ENCODE measurements at regions not wholly inside any gene's neighbourhood (a gene's known extent, or its start where the extent isn't known, plus 50 kb on each side); places are given as distances from the start of the nearest gene placed in this dataset.
"Not testable (repeated sequence)": the region's sequence is repeated elsewhere in the genome, so short reads cannot be mapped to it uniquely, and the experiment has no call there.

DNA sequence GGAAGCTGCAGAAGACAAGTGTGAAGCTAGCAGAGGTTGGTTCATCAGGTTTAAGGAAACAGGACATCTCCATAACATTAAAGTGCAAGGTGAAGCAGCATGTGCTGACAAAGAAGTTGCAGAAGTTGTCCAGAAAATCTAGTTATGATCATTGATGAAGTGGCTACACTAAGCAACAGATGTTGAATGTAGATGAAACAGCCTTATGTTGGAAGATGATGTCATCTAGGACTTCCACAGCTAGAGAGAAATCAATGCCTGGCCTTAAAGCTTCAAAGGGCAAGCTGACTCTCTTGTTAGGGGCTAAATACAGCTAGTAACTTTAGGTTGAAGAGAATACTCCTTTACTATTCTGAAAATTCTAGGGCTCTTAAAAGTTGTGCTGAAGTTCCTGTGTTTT is 340.2 kb upstream of the SOX9 start:
- no peaks in the 10 kb centered on the region for H3K36me3 ChIP-seq (ENCODE audit: insufficient read depth, low read length, poor library complexity, severe bottlenecking)
- POLR2A ChIA-PET (ENCODE audit: low non-redundant PET) = no interaction called here

DNA sequence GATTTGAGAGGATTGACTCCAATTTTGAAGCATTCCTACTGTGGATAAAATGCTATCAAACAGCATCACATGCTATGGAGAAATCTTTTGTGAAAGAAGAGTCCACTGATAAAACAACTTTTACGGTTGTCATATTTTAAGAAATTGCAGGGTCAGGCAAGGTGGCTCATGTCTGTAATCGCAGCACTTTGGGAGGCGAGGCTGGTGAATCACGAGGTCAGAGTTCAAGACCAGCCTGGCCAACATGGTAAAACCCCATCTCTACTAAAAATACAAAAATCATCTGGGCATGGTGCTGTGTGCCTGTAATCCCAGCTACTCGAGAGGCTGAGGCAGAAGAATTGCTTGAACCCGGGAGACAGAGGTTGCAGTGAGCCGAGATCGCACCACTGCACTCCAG is 338.8 kb upstream of the SOX9 start:
- POLR2A ChIA-PET (ENCODE audit: low non-redundant PET); H3K27ac ChIP-seq (ENCODE audit: low read depth, low read length, poor library complexity, severe bottlenecking): not testable (repeated sequence)

More for the DNA sequence above, 340.2 kb upstream of the SOX9 start:
- no TSS peak for BruUV-seq (replicated peaks)
- Histone ChIP-seq H3K4me3 (ENCODE audit: low read depth, low read length, poor library complexity, severe bottlenecking) (no peak overlapping the region), H3K27me3 (replicated peaks; ENCODE audit: insufficient read depth, low read depth, low read length, poor library complexity) (no peaks in the 10 kb centered on the region), H3K9me3 (ENCODE audit: low read depth, low read length, poor library complexity, severe bottlenecking) (no peaks in the 10 kb centered on the region), H3K4me1 (ENCODE audit: insufficient read depth, low read length, poor library complexity, severe bottlenecking) (no peaks in the 10 kb centered on the region), H3K27ac (ENCODE audit: low read depth, low read length, poor library complexity, severe bottlenecking) (no peak overlapping the region)
- CTCF ChIA-PET = no interaction called here
- TF ChIP-seq, protein P1, sequence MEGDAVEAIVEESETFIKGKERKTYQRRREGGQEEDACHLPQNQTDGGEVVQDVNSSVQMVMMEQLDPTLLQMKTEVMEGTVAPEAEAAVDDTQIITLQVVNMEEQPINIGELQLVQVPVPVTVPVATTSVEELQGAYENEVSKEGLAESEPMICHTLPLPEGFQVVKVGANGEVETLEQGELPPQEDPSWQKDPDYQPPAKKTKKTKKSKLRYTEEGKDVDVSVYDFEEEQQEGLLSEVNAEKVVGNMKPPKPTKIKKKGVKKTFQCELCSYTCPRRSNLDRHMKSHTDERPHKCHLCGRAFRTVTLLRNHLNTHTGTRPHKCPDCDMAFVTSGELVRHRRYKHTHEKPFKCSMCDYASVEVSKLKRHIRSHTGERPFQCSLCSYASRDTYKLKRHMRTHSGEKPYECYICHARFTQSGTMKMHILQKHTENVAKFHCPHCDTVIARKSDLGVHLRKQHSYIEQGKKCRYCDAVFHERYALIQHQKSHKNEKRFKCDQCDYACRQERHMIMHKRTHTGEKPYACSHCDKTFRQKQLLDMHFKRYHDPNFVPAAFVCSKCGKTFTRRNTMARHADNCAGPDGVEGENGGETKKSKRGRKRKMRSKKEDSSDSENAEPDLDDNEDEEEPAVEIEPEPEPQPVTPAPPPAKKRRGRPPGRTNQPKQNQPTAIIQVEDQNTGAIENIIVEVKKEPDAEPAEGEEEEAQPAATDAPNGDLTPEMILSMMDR (conservative IDR thresholded peaks at IDR 0.05; ENCODE audit: low read depth, low read length) = no peak
- no peak for TF ChIP-seq EZH2 (IDR thresholded peaks at IDR 0.05; ENCODE audit: borderline replicate concordance, low read depth, low read length, poor library complexity, severe bottlenecking)
- intact Hi-C loops (cut with micrococcal nuclease; ENCODE audit: unreplicated experiment) = no loop called here
- DNase-seq (ENCODE audit: low spot score) = no peak

DNA sequence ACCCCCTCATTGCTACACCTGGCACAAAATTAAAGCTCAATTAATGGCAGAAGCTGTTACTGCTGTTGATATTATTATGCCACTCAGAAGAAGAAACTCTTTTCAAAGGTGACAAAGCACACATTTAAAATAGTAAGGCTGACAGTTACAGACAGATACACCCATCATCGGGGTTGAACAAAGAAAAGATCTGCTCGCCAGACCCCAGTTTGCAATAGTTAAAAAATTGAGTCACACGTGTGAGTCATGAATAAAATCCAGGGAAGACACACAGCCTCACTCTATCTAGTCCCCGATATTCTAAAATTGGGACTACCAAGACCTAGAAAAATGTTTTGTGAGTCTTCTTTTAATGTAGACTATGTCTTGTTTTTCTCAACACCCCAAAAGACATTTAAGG is 330.0 kb upstream of the SOX9 start:
- Histone ChIP-seq H3K9me3 (ENCODE audit: low read depth, low read length, poor library complexity, severe bottlenecking) (no peaks in the 10 kb centered on the region), H3K27ac (ENCODE audit: low read depth, low read length, poor library complexity, severe bottlenecking) (no peak overlapping the region), H3K36me3 (ENCODE audit: insufficient read depth, low read length, poor library complexity, severe bottlenecking) (no peaks in the 10 kb centered on the region), H3K27me3 (replicated peaks; ENCODE audit: insufficient read depth, low read depth, low read length, poor library complexity) (no peaks in the 10 kb centered on the region), H3K4me1 (ENCODE audit: insufficient read depth, low read length, poor library complexity, severe bottlenecking) (peaks cover 11% of the 10 kb centered on the region), H3K4me3 (ENCODE audit: low read depth, low read length, poor library complexity, severe bottlenecking) (no peak overlapping the region)
- ChIA-PET POLR2A (ENCODE audit: low non-redundant PET) (no interaction called here), CTCF (no interaction called here)
- BruUV-seq (replicated peaks) = no TSS peak
- intact Hi-C loops (cut with micrococcal nuclease; ENCODE audit: unreplicated experiment) = no loop called here
- TF ChIP-seq, protein P1 (conservative IDR thresholded peaks at IDR 0.05; ENCODE audit: low read depth, low read length) = no peak
- no peak for TF ChIP-seq EZH2 (IDR thresholded peaks at IDR 0.05; ENCODE audit: borderline replicate concordance, low read depth, low read length, poor library complexity, severe bottlenecking)
- no peak for DNase-seq (ENCODE audit: low spot score)

More for the DNA sequence above, 338.8 kb upstream of the SOX9 start:
- CTCF ChIA-PET; BruUV-seq (replicated peaks); H3K4me1 ChIP-seq (ENCODE audit: insufficient read depth, low read length, poor library complexity, severe bottlenecking); H3K4me3 ChIP-seq (ENCODE audit: low read depth, low read length, poor library complexity, severe bottlenecking); H3K9me3 ChIP-seq (ENCODE audit: low read depth, low read length, poor library complexity, severe bottlenecking); intact Hi-C loops (cut with micrococcal nuclease; ENCODE audit: unreplicated experiment); DNase-seq (ENCODE audit: low spot score); H3K27me3 ChIP-seq (replicated peaks; ENCODE audit: insufficient read depth, low read depth, low read length, poor library complexity); H3K36me3 ChIP-seq (ENCODE audit: insufficient read depth, low read length, poor library complexity, severe bottlenecking): not testable (repeated sequence)

DNA sequence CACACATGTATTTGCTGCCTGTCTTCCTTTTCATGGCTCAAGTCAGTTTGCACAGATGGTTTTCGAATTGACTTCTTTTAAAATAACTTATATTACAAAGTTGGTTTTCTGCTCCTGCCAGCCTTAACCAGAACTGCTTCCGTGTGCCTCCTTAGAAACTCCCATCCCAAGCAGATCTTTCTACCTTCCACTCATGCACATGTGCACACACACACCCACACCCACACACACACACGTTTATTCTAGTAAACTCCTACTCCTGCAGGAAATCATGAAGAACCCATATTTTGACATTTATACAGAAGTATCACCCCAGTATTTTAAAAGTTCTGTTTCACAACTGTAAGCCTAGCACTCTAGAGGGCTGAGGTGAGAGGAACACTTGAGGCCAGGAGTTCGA is 329.5 kb upstream of the SOX9 start:
- intact Hi-C loops (cut with micrococcal nuclease; ENCODE audit: unreplicated experiment) = no loop called here
- H3K27me3 ChIP-seq (replicated peaks; ENCODE audit: insufficient read depth, low read depth, low read length, poor library complexity) = no peaks in the 10 kb centered on the region
- H3K4me1 ChIP-seq (ENCODE audit: insufficient read depth, low read length, poor library complexity, severe bottlenecking) = peaks cover 11% of the 10 kb centered on the region
- no peak overlapping the region for H3K27ac ChIP-seq (ENCODE audit: low read depth, low read length, poor library complexity, severe bottlenecking)
- no peak for DNase-seq (ENCODE audit: low spot score)
- CTCF ChIA-PET = no interaction called here
- TF ChIP-seq, protein P1 (conservative IDR thresholded peaks at IDR 0.05; ENCODE audit: low read depth, low read length) = no peak
- TF ChIP-seq EZH2 (IDR thresholded peaks at IDR 0.05; ENCODE audit: borderline replicate concordance, low read depth, low read length, poor library complexity, severe bottlenecking) = no peak
- BruUV-seq (replicated peaks) = no TSS peak
- no peak overlapping the region for H3K4me3 ChIP-seq (ENCODE audit: low read depth, low read length, poor library complexity, severe bottlenecking)
- POLR2A ChIA-PET (ENCODE audit: low non-redundant PET) = no interaction called here
- no peaks in the 10 kb centered on the region for H3K9me3 ChIP-seq (ENCODE audit: low read depth, low read length, poor library complexity, severe bottlenecking)
- no peaks in the 10 kb centered on the region for H3K36me3 ChIP-seq (ENCODE audit: insufficient read depth, low read length, poor library complexity, severe bottlenecking)
